GM12891 (cell line): ENCODE measurements at regions not wholly inside any gene's neighbourhood (a gene's known extent, or its start where the extent isn't known, plus 50 kb on each side); places are given as distances from the start of the nearest gene placed in this dataset.

Source experiments
- POLR2A ChIP-seq: IDR thresholded peaks from 2 replicates; pipeline ENCODE4 v1.6.1; 2011; ENCODE audit warnings: low read depth, low read length, control low read depth
- POLR2AphosphoS5 ChIP-seq: IDR thresholded peaks from 2 replicates; pipeline ENCODE4 v1.6.1; 2011; ENCODE audit warnings: low read depth, low read length, control low read depth

DNA sequence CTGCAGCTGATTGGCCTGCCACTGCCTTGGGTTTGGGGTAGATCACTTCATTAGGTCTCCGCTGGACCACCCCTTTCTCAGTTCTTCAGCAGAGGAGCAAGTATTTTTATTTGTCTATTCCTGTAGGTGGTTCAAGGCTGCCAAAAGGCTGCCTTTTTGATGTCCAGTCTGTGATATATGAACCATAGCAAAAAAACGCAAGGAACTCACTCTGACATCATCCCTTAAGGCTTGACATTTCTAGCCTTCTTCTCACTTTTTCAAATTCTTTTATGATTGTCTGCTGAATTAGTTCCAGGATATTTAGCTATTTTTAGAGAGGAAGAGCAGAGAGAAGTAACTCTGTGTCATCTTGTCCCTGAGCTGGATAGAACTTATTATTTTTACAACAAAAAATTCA lies 269.2 kb downstream of the BAMBI start:
- TF ChIP-seq POLR2AphosphoS5 (no peak), POLR2A (no peak)
